HT-29 (cell line): ENCODE measurements at regions not wholly inside any gene's neighbourhood (a gene's known extent, or its start where the extent isn't known, plus 50 kb on each side); places are given as distances from the start of the nearest gene placed in this dataset.

Experiments used
- DNase-seq: peaks from one replicate; pipeline ENCODE4 v3.0.0-alpha.2; 2015; ENCODE audit warnings: low spot score

GRCh38 chr13:31853643-31854326, 114.5 kb downstream of the RXFP2 start:
- peak; percentile 25 for DNase-seq

GRCh38 chr13:31859571-31859970, 120.2 kb downstream of the RXFP2 start:
- DNase-seq, result no peak

- no peak for DNase-seq
Observed at GRCh38 chr13:31860002-31860401, 120.7 kb downstream of the RXFP2 start.

- DNase-seq, result no peak
Observed at GRCh38 chr13:31862828-31863227, 123.5 kb downstream of the RXFP2 start.

GRCh38 chr13:31864307-31864706, 125.0 kb downstream of the RXFP2 start:
- DNase-seq, result no peak

- no peak for DNase-seq
Observed at GRCh38 chr13:31866099-31866498, 126.8 kb downstream of the RXFP2 start.

GRCh38 chr13:31867709-31868108, 128.4 kb downstream of the RXFP2 start:
- no peak for DNase-seq

- no peak for DNase-seq
Observed at GRCh38 chr13:31869582-31869981, 130.3 kb downstream of the RXFP2 start.

GRCh38 chr13:31870511-31870910, 131.2 kb downstream of the RXFP2 start:
- DNase-seq, result no peak

GRCh38 chr13:31873145-31873544, 133.8 kb downstream of the RXFP2 start:
- DNase-seq, result no peak

- DNase-seq, result no peak
Observed at GRCh38 chr13:31875134-31875533, 135.8 kb downstream of the RXFP2 start.

- DNase-seq, result no peak
Observed at GRCh38 chr13:31878052-31878451, 138.7 kb downstream of the RXFP2 start.

- no peak for DNase-seq
Observed at GRCh38 chr13:31878495-31878894, 139.2 kb downstream of the RXFP2 start.

GRCh38 chr13:31878955-31879354, 139.6 kb downstream of the RXFP2 start:
- DNase-seq, result no peak

- no peak for DNase-seq
Observed at GRCh38 chr13:31880851-31881494, 141.6 kb downstream of the RXFP2 start.

- no peak for DNase-seq
Observed at GRCh38 chr13:31881495-31881882, 142.2 kb downstream of the RXFP2 start.

- DNase-seq, result no peak
Observed at GRCh38 chr13:31882794-31883193, 143.5 kb downstream of the RXFP2 start.

- no peak for DNase-seq
Observed at GRCh38 chr13:31884556-31884955, 145.2 kb downstream of the RXFP2 start.

GRCh38 chr13:31885994-31886393, 145.6 kb upstream of the FRY start:
- no peak for DNase-seq

- no peak for DNase-seq
Observed at GRCh38 chr13:31887286-31887685, 144.3 kb upstream of the FRY start.

- no peak for DNase-seq
Observed at GRCh38 chr13:31890946-31891345, 140.6 kb upstream of the FRY start.

GRCh38 chr13:31891472-31891871, 140.1 kb upstream of the FRY start:
- DNase-seq, result peak; percentile 82

GRCh38 chr13:31894931-31895330, 136.6 kb upstream of the FRY start:
- no peak for DNase-seq

GRCh38 chr13:31895691-31896090, 135.9 kb upstream of the FRY start:
- DNase-seq, result no peak
